ENCODE measurements at regions not wholly inside any gene's neighbourhood (a gene's known extent, or its start where the extent isn't known, plus 50 kb on each side); places are given as distances from the start of the nearest gene placed in this dataset.

DNA sequence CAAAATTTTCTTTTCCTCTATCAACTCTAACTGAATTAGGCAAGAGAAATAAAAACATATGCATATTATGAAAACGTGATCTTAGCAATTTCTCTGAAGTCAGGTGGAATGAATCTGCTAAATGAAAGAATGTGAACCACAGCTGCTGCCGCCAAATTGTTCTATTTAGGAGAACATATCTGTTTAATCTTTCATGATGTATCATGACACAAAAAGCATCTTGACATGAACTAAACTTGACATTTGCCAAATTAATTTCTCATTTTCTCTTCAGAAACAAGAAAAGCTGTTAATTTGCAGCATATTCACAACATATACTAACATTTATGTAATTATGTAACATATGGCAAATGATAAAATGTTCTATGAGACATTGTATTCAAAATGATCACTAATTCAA is 1237.9 kb downstream of the TECRL start:
- TF ChIP-seq POLR2A (IDR thresholded peaks at IDR 0.05): no peak
- TF ChIP-seq, protein P1, sequence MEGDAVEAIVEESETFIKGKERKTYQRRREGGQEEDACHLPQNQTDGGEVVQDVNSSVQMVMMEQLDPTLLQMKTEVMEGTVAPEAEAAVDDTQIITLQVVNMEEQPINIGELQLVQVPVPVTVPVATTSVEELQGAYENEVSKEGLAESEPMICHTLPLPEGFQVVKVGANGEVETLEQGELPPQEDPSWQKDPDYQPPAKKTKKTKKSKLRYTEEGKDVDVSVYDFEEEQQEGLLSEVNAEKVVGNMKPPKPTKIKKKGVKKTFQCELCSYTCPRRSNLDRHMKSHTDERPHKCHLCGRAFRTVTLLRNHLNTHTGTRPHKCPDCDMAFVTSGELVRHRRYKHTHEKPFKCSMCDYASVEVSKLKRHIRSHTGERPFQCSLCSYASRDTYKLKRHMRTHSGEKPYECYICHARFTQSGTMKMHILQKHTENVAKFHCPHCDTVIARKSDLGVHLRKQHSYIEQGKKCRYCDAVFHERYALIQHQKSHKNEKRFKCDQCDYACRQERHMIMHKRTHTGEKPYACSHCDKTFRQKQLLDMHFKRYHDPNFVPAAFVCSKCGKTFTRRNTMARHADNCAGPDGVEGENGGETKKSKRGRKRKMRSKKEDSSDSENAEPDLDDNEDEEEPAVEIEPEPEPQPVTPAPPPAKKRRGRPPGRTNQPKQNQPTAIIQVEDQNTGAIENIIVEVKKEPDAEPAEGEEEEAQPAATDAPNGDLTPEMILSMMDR (IDR thresholded peaks at IDR 0.05): no peak

All from uterus (tissue), 2 donors.